Endodermal cell (in vitro differentiated cells): ENCODE measurements at regions not wholly inside any gene's neighbourhood (a gene's known extent, or its start where the extent isn't known, plus 50 kb on each side); places are given as distances from the start of the nearest gene placed in this dataset.

Source experiments
- DNase-seq: peaks from one replicate; pipeline ENCODE4 v3.0.0-alpha.2; 2017
- H3K27ac ChIP-seq: 2 replicates; pipeline ENCODE4 v1.5.1; 2013; ENCODE audit warnings: mild to moderate bottlenecking, low read depth, low read length, moderate library complexity
- H3K27me3 ChIP-seq: 2 replicates; pipeline ENCODE4 v1.6.1; 2013; ENCODE audit warnings: mild to moderate bottlenecking, low read length, moderate library complexity; ENCODE audit not compliant: insufficient read depth, control insufficient read depth, poor library complexity, severe bottlenecking
- H3K36me3 ChIP-seq: 2 replicates; pipeline ENCODE4 v1.7.0; 2013; ENCODE audit warnings: mild to moderate bottlenecking, low read length, moderate library complexity; ENCODE audit not compliant: control insufficient read depth, insufficient read depth
- H3K4me1 ChIP-seq: one replicate; pipeline ENCODE4 v1.7.0; 2013; ENCODE audit warnings: low read length; ENCODE audit not compliant: control insufficient read depth, insufficient read depth
- H3K4me3 ChIP-seq: 2 replicates; pipeline ENCODE4 v1.5.1; 2013; ENCODE audit warnings: mild to moderate bottlenecking, low read length, moderate library complexity
- H3K9ac ChIP-seq: 2 replicates; pipeline ENCODE4 v1.6.1; 2013; ENCODE audit warnings: mild to moderate bottlenecking, low read length, moderate library complexity; ENCODE audit not compliant: poor library complexity, severe bottlenecking; ENCODE audit errors: extremely low read depth
- H3K9me3 ChIP-seq: 2 replicates; pipeline ENCODE4 v1.6.1; 2013; ENCODE audit warnings: mild to moderate bottlenecking, low read length, moderate library complexity; ENCODE audit not compliant: control insufficient read depth
- H3K27ac Mint-ChIP-seq: 2 replicates; pipeline ENCODE4 v1.8.0; 2020; ENCODE audit warnings: mixed read lengths
- H3K27me3 Mint-ChIP-seq: 2 replicates; pipeline ENCODE4 v1.8.0; 2021; ENCODE audit warnings: mild to moderate bottlenecking, mixed read lengths; ENCODE audit not compliant: insufficient read depth
- H3K36me3 Mint-ChIP-seq: 2 replicates; pipeline ENCODE4 v1.8.0; 2020; ENCODE audit warnings: low read depth, mixed read lengths
- H3K4me1 Mint-ChIP-seq: 2 replicates; pipeline ENCODE4 v1.8.0; 2020; ENCODE audit warnings: mixed read lengths
- H3K4me3 Mint-ChIP-seq: 2 replicates; pipeline ENCODE4 v1.8.0; 2020; ENCODE audit warnings: mild to moderate bottlenecking, moderate library complexity, mixed read lengths
- H3K9me3 Mint-ChIP-seq: 2 replicates; pipeline ENCODE4 v1.8.0; 2020; ENCODE audit warnings: mild to moderate bottlenecking, mixed read lengths
- WGBS, 2 experiments: methylation state at CpG; one replicate each; pipeline versions ENCODE4 v1.1.5 to v1.1.7; 2013; ENCODE audit warnings: missing lambda C conversion rate in 2 of 2, mixed read lengths in 1 of 2; ENCODE audit not compliant: insufficient coverage in 1 of 2, insufficient read length in 1 of 2; 5-methylcytosine and 5-hydroxymethylcytosine counted together
- TF ChIP-seq, protein P1 (sequence below): fragments of 200-600 bp; sonication (generic); conservative IDR thresholded peaks from 2 replicates; pipeline ENCODE4 v1.5.0; 2021; ENCODE audit warnings: antibody characterized with exemption, mild to moderate bottlenecking

DNA sequence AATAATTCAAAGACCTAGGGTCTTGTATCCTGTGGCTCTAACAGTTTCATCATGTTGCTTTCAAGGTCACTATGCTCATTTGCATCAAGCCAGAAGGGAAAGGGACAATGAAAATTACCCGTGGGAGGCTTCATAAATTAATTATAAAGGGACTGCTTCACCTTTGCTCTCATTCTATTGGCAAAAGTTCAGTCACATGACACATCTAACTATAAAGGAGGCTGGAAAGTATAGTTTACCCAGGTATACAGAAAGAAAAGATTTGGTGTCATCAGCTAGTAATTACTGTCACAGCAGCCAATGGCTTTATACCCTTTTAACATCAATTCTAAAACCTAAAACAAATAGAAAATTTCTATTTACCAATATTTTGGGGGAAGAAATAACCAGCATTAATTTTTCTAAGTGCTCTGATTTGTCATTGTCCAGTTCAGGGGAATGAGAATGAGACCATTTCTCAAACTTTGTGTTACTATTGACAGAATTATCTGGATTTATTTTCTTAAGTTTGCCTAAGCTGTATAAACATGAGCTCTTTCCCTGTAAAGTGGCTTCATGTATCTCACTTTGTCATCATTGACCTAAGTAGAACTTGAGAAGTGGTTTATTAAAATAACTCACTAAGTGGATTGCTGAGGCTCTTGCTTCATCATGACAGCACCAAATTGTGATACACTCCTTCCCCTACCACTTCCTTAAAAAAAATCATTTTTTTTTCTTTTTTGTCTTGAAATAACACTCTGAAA lies 257.7 kb upstream of the PEX5L start:
- Histone ChIP-seq H3K36me3 (no peaks in the 10 kb centered on the region), H3K4me1 (no peaks in the 10 kb centered on the region), H3K9ac (no peak overlapping the region), H3K27me3 (no peaks in the 10 kb centered on the region), H3K27ac (no peak overlapping the region), H3K9me3 (no peaks in the 10 kb centered on the region), H3K4me3 (no peak overlapping the region)
- TF ChIP-seq, protein P1, sequence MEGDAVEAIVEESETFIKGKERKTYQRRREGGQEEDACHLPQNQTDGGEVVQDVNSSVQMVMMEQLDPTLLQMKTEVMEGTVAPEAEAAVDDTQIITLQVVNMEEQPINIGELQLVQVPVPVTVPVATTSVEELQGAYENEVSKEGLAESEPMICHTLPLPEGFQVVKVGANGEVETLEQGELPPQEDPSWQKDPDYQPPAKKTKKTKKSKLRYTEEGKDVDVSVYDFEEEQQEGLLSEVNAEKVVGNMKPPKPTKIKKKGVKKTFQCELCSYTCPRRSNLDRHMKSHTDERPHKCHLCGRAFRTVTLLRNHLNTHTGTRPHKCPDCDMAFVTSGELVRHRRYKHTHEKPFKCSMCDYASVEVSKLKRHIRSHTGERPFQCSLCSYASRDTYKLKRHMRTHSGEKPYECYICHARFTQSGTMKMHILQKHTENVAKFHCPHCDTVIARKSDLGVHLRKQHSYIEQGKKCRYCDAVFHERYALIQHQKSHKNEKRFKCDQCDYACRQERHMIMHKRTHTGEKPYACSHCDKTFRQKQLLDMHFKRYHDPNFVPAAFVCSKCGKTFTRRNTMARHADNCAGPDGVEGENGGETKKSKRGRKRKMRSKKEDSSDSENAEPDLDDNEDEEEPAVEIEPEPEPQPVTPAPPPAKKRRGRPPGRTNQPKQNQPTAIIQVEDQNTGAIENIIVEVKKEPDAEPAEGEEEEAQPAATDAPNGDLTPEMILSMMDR: no peak
- no peaks in the 10 kb centered on the region for H3K9me3 Mint-ChIP-seq
- no peaks in the 10 kb centered on the region for H3K27me3 Mint-ChIP-seq
- H3K4me1 Mint-ChIP-seq: peaks cover 8% of the 10 kb centered on the region
- 93% methylated on average over 1 of the region's 1 CpG; no CpG with 5 or more reads in 1 of the 2 experiments for WGBS, 2 experiments
- H3K27ac Mint-ChIP-seq: no peak overlapping the region
- no peaks in the 10 kb centered on the region for H3K36me3 Mint-ChIP-seq
- no peak overlapping the region for H3K4me3 Mint-ChIP-seq
- DNase-seq: no peak

DNA sequence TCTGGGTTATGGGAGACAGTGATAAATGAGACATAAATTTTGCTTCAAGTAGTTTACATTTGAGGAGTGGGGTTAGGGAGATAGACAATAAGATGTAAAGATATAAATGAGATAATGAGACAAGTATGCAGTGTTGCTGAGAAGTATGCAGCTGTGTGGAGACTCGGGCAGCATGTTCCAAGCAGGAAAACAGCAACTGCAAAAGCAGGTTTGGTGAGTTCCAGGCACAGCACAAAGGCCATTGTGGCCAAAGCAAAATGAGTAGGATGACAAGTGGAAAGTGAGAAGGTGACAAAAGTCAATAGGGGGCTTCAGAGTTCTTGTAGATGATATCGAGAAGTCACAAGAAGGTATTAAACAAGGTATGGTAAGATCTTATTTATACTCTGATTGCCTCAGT lies 259.1 kb upstream of the PEX5L start:
- H3K27ac ChIP-seq: no peak overlapping the region
- Mint-ChIP-seq H3K27ac (no peak overlapping the region), H3K27me3 (no peaks in the 10 kb centered on the region), H3K4me1 (peaks cover 8% of the 10 kb centered on the region), H3K9me3 (no peaks in the 10 kb centered on the region), H3K36me3 (no peaks in the 10 kb centered on the region), H3K4me3 (no peak overlapping the region)
- TF ChIP-seq, protein P1: no peak
- H3K36me3 ChIP-seq: no peaks in the 10 kb centered on the region
- no peaks in the 10 kb centered on the region for H3K9me3 ChIP-seq
- 75 to 88% methylated on average over 2 of the region's 2 CpGs for WGBS, 2 experiments
- H3K4me1 ChIP-seq: no peaks in the 10 kb centered on the region
- H3K4me3 ChIP-seq: no peak overlapping the region
- no peak overlapping the region for H3K9ac ChIP-seq
- DNase-seq: no peak
- no peaks in the 10 kb centered on the region for H3K27me3 ChIP-seq

DNA sequence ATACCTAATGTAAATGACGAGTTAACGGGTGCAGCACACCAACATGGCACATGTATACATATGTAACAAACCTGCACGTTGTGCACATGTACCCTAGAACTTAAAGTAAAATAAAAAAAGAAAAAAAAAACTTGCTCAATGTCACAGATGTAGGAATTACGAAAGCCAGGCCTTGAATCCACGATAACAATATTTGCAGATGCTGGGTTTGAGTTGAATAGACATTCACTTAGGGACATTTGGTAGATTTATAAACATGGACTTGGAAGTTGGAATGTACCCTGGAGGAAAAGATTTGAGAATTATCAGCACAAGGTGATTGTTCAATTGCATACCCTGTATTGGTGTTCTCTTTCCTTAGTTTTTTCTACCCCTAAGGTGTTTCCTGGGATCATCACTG lies 260.2 kb upstream of the PEX5L start:
- Histone ChIP-seq H3K9ac (no peak overlapping the region), H3K27me3 (no peaks in the 10 kb centered on the region), H3K9me3 (no peaks in the 10 kb centered on the region), H3K36me3 (no peaks in the 10 kb centered on the region), H3K4me3 (no peak overlapping the region), H3K4me1 (no peaks in the 10 kb centered on the region), H3K27ac (no peak overlapping the region)
- Mint-ChIP-seq H3K36me3 (no peaks in the 10 kb centered on the region), H3K27me3 (no peaks in the 10 kb centered on the region), H3K4me1 (peaks cover 8% of the 10 kb centered on the region), H3K27ac (no peak overlapping the region), H3K4me3 (no peak overlapping the region), H3K9me3 (no peaks in the 10 kb centered on the region)
- TF ChIP-seq, protein P1: no peak
- 98 to 100% methylated on average over 2 to 4 of the region's 5 CpGs for WGBS, 2 experiments
- DNase-seq: no peak
